A549 (cell line): ENCODE measurements at regions not wholly inside any gene's neighbourhood (a gene's known extent, or its start where the extent isn't known, plus 50 kb on each side); places are given as distances from the start of the nearest gene placed in this dataset.
"Not testable (repeated sequence)": the region's sequence is repeated elsewhere in the genome, so short reads cannot be mapped to it uniquely, and the experiment has no call there.

ENCODE experiments used
- ATAC-seq, 2 experiments: fragments of 200-7000 bp in 1 of 2; fragments of >200 bp in 1 of 2; cut with Nextera tagmentation in 1 of 2; cut with Tn5 transposase in 1 of 2; 3 replicates each; pipeline versions ENCODE4 v1.8.0 to v1.9.1; 2018 to 2020; ENCODE audit warnings: mild to moderate bottlenecking in 1 of 2, moderate library complexity in 1 of 2
- CTCF ChIA-PET: fragments of 300-600 bp; sonication (Branson Sonifier 250); formaldehyde crosslinking; extraction: SDS; loops from one replicate; lab custom pipeline; 2021; ENCODE audit warnings: antibody characterized with exemption, inconsistent platforms; lab: Yijun Ruan, JAX
- POLR2A ChIA-PET: fragments of 350-600 bp; formaldehyde crosslinking; extraction: SDS; loops from one replicate; lab custom pipeline; 2021; ENCODE audit warnings: antibody characterized with exemption, inconsistent platforms; lab: Yijun Ruan, JAX
- DNase-seq, 2 experiments: peaks; one replicate each; pipeline versions ENCODE4 v3.0.0 to v3.0.0-alpha.2; 2011 to 2016; ENCODE audit warnings: low read depth in 1 of 2, low spot score in 1 of 2
- FAIRE-seq: peaks from 2 replicates; lab custom pipeline; 2011; peaks lifted over from hg19 to GRCh38; lab: Jason Lieb, UNC
- H3K27ac ChIP-seq, 2 experiments: fragments of >200 bp; sonication (Bioruptor Twin); formaldehyde crosslinking; 3 replicates each; pipeline ENCODE4 v1.5.1; 2016 to 2017
- H3K4me1 ChIP-seq: fragments of >200 bp; sonication (Bioruptor Twin); formaldehyde crosslinking; 3 replicates; pipeline ENCODE4 v1.6.1; 2016
- H3K4me2 ChIP-seq: fragments of >200 bp; sonication (Bioruptor Twin); formaldehyde crosslinking; 3 replicates; pipeline ENCODE4 v1.6.1; 2016
- H3K4me3 ChIP-seq: fragments of >200 bp; sonication (Bioruptor Twin); formaldehyde crosslinking; 3 replicates; pipeline ENCODE4 v1.5.1; 2016
- H3K9me3 ChIP-seq: fragments of >200 bp; sonication (Bioruptor Twin); formaldehyde crosslinking; 3 replicates; pipeline ENCODE4 v1.6.1; 2016
- BHLHE40 ChIP-seq: IDR thresholded peaks from 2 replicates; pipeline ENCODE4 v1.6.1; 2012; ENCODE audit warnings: low read depth, low read length, inconsistent platforms
- CBX2 ChIP-seq: fragments of 200-600 bp; sonication (generic); IDR thresholded peaks from 2 replicates; pipeline ENCODE4 v1.6.1; 2016; ENCODE audit warnings: low read depth, mild to moderate bottlenecking, borderline replicate concordance
- CHD4 ChIP-seq: fragments of 200-600 bp; sonication (generic); IDR thresholded peaks from 2 replicates; pipeline ENCODE4 v1.6.1; 2016; ENCODE audit warnings: antibody characterized with exemption, mild to moderate bottlenecking, borderline replicate concordance
- ESRRA ChIP-seq: fragments of 150-350 bp; IDR thresholded peaks from 2 replicates; pipeline ENCODE4 v1.6.1; 2014; ENCODE audit warnings: mild to moderate bottlenecking, low read length, borderline replicate concordance
- HDAC2 ChIP-seq: fragments of 200-600 bp; sonication (generic); IDR thresholded peaks from 2 replicates; pipeline ENCODE4 v1.6.1; 2016
- HEYL ChIP-seq: fragments of 250-450 bp; sonication (Bioruptor Pico); IDR thresholded peaks from 2 replicates; pipeline ENCODE4 v1.8.0; 2021; ENCODE audit warnings: mild to moderate bottlenecking, moderate library complexity
- HOXB5 ChIP-seq: fragments of 250-450 bp; sonication (Bioruptor Pico); IDR thresholded peaks from 2 replicates; pipeline ENCODE4 v1.5.0; 2020; ENCODE audit warnings: mild to moderate bottlenecking, moderate library complexity
- JUNB ChIP-seq: fragments of >200 bp; sonication (Bioruptor Twin); formaldehyde crosslinking; IDR thresholded peaks from 2 replicates; pipeline ENCODE4 v1.6.1; 2016
- ZC3H11A ChIP-seq: fragments of 450-650 bp; IDR thresholded peaks from 2 replicates; pipeline ENCODE4 v1.6.1; 2014; ENCODE audit warnings: antibody characterized with exemption, mild to moderate bottlenecking
- WGBS: methylation state at CpG from one replicate; pipeline ENCODE4 v1.1.6; 2017; ENCODE audit errors: missing lambda C conversion rate; 5-methylcytosine and 5-hydroxymethylcytosine counted together
- TF ChIP-seq, protein P1 (sequence below): IDR thresholded peaks from 2 replicates; pipeline ENCODE4 v1.6.1; 2012
- TF ChIP-seq, protein P2 (sequence below): fragments of 200-600 bp; sonication (generic); IDR thresholded peaks from 2 replicates; pipeline ENCODE4 v1.6.1; 2016; ENCODE audit warnings: antibody characterized with exemption, mild to moderate bottlenecking, moderate library complexity
- TF ChIP-seq, protein P3 (sequence below): IDR thresholded peaks from 2 replicates; pipeline ENCODE4 v1.6.1; 2012; ENCODE audit warnings: low read depth, borderline replicate concordance
- TF ChIP-seq, protein P4 (sequence below): fragments of >200 bp; sonication (Bioruptor Twin); formaldehyde crosslinking; IDR thresholded peaks from 3 replicates; pipeline ENCODE4 v1.6.1; 2016
- TF ChIP-seq, protein P5 (sequence below): fragments of 450-650 bp; IDR thresholded peaks from 2 replicates; pipeline ENCODE4 v1.6.1; 2014; ENCODE audit warnings: antibody characterized with exemption
- TF ChIP-seq, protein P6 (sequence below): fragments of 250-450 bp; sonication (Bioruptor Pico); IDR thresholded peaks from 2 replicates; pipeline ENCODE4 v1.5.0; 2021; ENCODE audit warnings: mild to moderate bottlenecking, moderate library complexity, borderline replicate concordance

DNA sequence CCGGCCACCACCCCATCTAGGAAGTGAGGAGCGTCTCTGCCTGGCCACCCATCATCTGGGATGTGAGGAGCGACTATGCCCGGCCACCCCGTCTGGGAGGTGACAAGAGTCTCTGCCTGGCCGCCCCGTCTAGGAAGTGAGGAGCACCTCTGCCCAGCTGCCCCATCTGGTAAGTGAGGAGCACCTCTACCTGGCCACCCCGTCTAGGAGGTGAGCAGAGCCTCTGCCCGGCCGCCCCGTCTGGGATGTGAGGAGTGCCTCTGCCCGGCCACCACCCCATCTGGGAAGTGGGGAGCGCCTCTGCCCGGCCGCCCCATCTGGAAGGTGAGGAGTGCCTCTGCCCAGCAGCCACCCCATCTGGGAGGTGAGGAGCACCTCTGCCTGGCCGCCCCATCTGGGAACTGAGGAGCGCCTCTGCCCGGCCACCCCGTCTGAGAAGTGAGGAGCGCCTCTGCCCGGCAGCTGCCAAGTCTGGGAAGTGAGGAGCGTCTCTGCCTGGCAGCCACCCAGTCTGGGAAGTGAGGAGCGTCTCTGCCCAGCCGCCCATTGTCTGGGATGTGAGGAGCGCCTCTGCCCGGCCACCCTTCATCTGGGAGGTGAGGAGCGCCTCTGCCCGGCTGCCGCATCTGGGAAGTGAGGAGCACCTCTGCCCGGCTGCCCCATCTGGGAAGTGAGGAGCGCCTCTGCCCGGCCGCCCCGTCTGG, 164.4 kb downstream of the CENPC start:
- CTCF ChIA-PET, ATAC-seq, FAIRE-seq, H3K4me1 ChIP-seq, H3K4me2 ChIP-seq, H3K27ac ChIP-seq, H3K9me3 ChIP-seq, H3K4me3 ChIP-seq, DNase-seq, POLR2A ChIA-PET: not testable (repeated sequence)
- 75% methylated on average over 9 of the region's 34 CpGs for WGBS

DNA sequence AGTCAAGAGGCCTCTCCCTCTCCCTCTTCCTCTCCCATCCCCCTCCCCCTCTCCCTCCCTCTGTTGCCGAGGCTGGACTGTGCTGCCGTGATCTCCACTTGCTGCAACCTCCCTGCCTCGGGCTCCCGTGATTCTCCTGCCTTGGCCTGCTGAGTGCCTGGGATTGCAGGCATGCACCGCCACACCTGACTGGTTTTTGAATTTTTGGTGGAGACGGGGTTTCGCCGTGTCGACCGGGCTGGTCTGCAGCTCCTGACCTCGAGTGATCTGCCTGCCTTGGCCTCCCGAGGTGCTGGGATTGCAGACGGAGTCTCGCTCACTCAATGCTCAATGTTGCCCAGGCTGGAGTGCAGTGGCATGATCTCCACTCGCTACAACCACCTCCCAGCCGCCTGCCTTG, 165.1 kb downstream of the CENPC start:
- POLR2A ChIA-PET, result no interaction called here
- Histone ChIP-seq H3K9me3 (no peaks in the 10 kb centered on the region), H3K27ac (no peak overlapping the region), H3K4me2 (no peak overlapping the region), H3K4me3 (no peak overlapping the region), H3K4me1 (no peaks in the 10 kb centered on the region)
- 76% methylated on average over 4 of the region's 16 CpGs for WGBS
- FAIRE-seq, result no peak
- no peak for DNase-seq
- CTCF ChIA-PET, result no interaction called here
- TF ChIP-seq, protein P1, sequence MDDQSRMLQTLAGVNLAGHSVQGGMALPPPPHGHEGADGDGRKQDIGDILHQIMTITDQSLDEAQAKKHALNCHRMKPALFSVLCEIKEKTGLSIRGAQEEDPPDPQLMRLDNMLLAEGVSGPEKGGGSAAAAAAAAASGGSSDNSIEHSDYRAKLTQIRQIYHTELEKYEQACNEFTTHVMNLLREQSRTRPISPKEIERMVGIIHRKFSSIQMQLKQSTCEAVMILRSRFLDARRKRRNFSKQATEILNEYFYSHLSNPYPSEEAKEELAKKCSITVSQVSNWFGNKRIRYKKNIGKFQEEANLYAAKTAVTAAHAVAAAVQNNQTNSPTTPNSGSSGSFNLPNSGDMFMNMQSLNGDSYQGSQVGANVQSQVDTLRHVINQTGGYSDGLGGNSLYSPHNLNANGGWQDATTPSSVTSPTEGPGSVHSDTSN, result no peak
- TF ChIP-seq, protein P2, sequence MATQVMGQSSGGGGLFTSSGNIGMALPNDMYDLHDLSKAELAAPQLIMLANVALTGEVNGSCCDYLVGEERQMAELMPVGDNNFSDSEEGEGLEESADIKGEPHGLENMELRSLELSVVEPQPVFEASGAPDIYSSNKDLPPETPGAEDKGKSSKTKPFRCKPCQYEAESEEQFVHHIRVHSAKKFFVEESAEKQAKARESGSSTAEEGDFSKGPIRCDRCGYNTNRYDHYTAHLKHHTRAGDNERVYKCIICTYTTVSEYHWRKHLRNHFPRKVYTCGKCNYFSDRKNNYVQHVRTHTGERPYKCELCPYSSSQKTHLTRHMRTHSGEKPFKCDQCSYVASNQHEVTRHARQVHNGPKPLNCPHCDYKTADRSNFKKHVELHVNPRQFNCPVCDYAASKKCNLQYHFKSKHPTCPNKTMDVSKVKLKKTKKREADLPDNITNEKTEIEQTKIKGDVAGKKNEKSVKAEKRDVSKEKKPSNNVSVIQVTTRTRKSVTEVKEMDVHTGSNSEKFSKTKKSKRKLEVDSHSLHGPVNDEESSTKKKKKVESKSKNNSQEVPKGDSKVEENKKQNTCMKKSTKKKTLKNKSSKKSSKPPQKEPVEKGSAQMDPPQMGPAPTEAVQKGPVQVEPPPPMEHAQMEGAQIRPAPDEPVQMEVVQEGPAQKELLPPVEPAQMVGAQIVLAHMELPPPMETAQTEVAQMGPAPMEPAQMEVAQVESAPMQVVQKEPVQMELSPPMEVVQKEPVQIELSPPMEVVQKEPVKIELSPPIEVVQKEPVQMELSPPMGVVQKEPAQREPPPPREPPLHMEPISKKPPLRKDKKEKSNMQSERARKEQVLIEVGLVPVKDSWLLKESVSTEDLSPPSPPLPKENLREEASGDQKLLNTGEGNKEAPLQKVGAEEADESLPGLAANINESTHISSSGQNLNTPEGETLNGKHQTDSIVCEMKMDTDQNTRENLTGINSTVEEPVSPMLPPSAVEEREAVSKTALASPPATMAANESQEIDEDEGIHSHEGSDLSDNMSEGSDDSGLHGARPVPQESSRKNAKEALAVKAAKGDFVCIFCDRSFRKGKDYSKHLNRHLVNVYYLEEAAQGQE, result no peak
- TF ChIP-seq ESRRA, result no peak
- TF ChIP-seq, protein P3, sequence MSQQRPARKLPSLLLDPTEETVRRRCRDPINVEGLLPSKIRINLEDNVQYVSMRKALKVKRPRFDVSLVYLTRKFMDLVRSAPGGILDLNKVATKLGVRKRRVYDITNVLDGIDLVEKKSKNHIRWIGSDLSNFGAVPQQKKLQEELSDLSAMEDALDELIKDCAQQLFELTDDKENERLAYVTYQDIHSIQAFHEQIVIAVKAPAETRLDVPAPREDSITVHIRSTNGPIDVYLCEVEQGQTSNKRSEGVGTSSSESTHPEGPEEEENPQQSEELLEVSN, result no peak
- TF ChIP-seq HOXB5 (CRISPR knock-in tag), result no peak
- TF ChIP-seq BHLHE40, result no peak
- TF ChIP-seq ZC3H11A, result no peak
- TF ChIP-seq, protein P4, sequence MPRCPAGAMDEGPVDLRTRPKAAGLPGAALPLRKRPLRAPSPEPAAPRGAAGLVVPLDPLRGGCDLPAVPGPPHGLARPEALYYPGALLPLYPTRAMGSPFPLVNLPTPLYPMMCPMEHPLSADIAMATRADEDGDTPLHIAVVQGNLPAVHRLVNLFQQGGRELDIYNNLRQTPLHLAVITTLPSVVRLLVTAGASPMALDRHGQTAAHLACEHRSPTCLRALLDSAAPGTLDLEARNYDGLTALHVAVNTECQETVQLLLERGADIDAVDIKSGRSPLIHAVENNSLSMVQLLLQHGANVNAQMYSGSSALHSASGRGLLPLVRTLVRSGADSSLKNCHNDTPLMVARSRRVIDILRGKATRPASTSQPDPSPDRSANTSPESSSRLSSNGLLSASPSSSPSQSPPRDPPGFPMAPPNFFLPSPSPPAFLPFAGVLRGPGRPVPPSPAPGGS, result no peak
- TF ChIP-seq HEYL (CRISPR knock-in tag), result no peak
- no peak for TF ChIP-seq CBX2
- TF ChIP-seq JUNB, result no peak
- TF ChIP-seq CHD4, result no peak
- TF ChIP-seq, protein P5, sequence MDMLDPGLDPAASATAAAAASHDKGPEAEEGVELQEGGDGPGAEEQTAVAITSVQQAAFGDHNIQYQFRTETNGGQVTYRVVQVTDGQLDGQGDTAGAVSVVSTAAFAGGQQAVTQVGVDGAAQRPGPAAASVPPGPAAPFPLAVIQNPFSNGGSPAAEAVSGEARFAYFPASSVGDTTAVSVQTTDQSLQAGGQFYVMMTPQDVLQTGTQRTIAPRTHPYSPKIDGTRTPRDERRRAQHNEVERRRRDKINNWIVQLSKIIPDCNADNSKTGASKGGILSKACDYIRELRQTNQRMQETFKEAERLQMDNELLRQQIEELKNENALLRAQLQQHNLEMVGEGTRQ, result no peak
- TF ChIP-seq HDAC2, result no peak
- TF ChIP-seq, protein P6, sequence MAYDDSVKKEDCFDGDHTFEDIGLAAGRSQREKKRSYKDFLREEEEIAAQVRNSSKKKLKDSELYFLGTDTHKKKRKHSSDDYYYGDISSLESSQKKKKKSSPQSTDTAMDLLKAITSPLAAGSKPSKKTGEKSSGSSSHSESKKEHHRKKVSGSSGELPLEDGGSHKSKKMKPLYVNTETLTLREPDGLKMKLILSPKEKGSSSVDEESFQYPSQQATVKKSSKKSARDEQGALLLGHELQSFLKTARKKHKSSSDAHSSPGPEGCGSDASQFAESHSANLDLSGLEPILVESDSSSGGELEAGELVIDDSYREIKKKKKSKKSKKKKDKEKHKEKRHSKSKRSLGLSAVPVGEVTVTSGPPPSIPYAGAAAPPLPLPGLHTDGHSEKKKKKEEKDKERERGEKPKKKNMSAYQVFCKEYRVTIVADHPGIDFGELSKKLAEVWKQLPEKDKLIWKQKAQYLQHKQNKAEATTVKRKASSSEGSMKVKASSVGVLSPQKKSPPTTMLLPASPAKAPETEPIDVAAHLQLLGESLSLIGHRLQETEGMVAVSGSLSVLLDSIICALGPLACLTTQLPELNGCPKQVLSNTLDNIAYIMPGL (CRISPR knock-in tag), result no peak
- no peak for ATAC-seq
